GM23248 (cell line): ENCODE measurements at regions not wholly inside any gene's neighbourhood (a gene's known extent, or its start where the extent isn't known, plus 50 kb on each side); places are given as distances from the start of the nearest gene placed in this dataset.
A peak's percentile ranks its signal among the peaks of the same experiment; 100 is the strongest.

Experiments used
- DNase-seq: peaks from one replicate; pipeline ENCODE4 v3.0.0-alpha.2; 2015
- H2AFZ ChIP-seq: fragments of 200-600 bp; sonication (generic); 2 replicates; pipeline ENCODE4 v1.6.1; 2016; ENCODE audit warnings: antibody characterized with exemption
- H3F3A ChIP-seq: fragments of 200-600 bp; sonication (generic); 2 replicates; pipeline ENCODE4 v1.6.1; 2016; ENCODE audit warnings: mild to moderate bottlenecking, antibody characterized with exemption, mixed run types; ENCODE audit not compliant: insufficient read depth
- H3K27ac ChIP-seq: fragments of 200-600 bp; sonication (generic); 2 replicates; pipeline ENCODE4 v1.5.1; 2016; ENCODE audit warnings: mild to moderate bottlenecking
- H3K27me3 ChIP-seq: fragments of 200-600 bp; sonication (generic); replicated peaks from 2 replicates; pipeline ENCODE4 v1.6.1; 2016; ENCODE audit warnings: mild to moderate bottlenecking; ENCODE audit not compliant: insufficient read depth
- H3K36me3 ChIP-seq: fragments of 200-600 bp; sonication (generic); 2 replicates; pipeline ENCODE4 v1.6.1; 2016; ENCODE audit warnings: low read depth, mild to moderate bottlenecking
- H3K4me1 ChIP-seq: fragments of 200-600 bp; sonication (generic); 2 replicates; pipeline ENCODE4 v1.6.1; 2016; ENCODE audit warnings: mild to moderate bottlenecking; ENCODE audit not compliant: insufficient read depth
- H3K4me2 ChIP-seq: fragments of 200-600 bp; sonication (generic); one replicate; pipeline ENCODE4 v1.6.1; 2016; ENCODE audit warnings: mild to moderate bottlenecking; ENCODE audit not compliant: unreplicated experiment
- H3K4me3 ChIP-seq: fragments of 200-600 bp; sonication (generic); 2 replicates; pipeline ENCODE4 v1.5.1; 2016; ENCODE audit warnings: mild to moderate bottlenecking
- H3K79me2 ChIP-seq: fragments of 200-600 bp; sonication (generic); 2 replicates; pipeline ENCODE4 v1.6.1; 2016; ENCODE audit warnings: mild to moderate bottlenecking; ENCODE audit not compliant: insufficient read depth
- H3K9ac ChIP-seq: fragments of 200-600 bp; sonication (generic); 2 replicates; pipeline ENCODE4 v1.6.1; 2016; ENCODE audit warnings: mild to moderate bottlenecking
- H3K9me2 ChIP-seq: fragments of 200-600 bp; sonication (generic); 2 replicates; pipeline ENCODE4 v1.6.1; 2016; ENCODE audit warnings: mixed run types, mild to moderate bottlenecking, moderate library complexity; ENCODE audit not compliant: insufficient read depth
- H3K9me3 ChIP-seq: fragments of 200-600 bp; sonication (generic); one replicate; pipeline ENCODE4 v1.6.1; 2017; ENCODE audit warnings: low read depth
- H4K20me1 ChIP-seq: fragments of 200-600 bp; sonication (generic); 2 replicates; pipeline ENCODE4 v1.6.0; 2016; ENCODE audit not compliant: insufficient read depth
- EZH2 ChIP-seq: fragments of 200-600 bp; sonication (generic); IDR thresholded peaks from 2 replicates; pipeline ENCODE4 v1.6.1; 2018; ENCODE audit warnings: antibody characterized with exemption, mild to moderate bottlenecking; ENCODE audit not compliant: insufficient read depth, poor library complexity, severe bottlenecking
- EZH2phosphoT487 ChIP-seq: fragments of 200-600 bp; sonication (generic); IDR thresholded peaks from 2 replicates; pipeline ENCODE4 v1.6.1; 2018; ENCODE audit warnings: antibody characterized with exemption, moderate library complexity, mild to moderate bottlenecking, low read depth; ENCODE audit not compliant: insufficient read depth
- WGBS, 2 experiments: methylation state at CpG; one replicate each; pipeline ENCODE4 v1.1.6; 2015 to 2017; ENCODE audit warnings: low lambda C conversion rate in 2 of 2, low coverage in 1 of 2; ENCODE audit errors: missing lambda C conversion rate in 2 of 2; 5-methylcytosine and 5-hydroxymethylcytosine counted together
- in situ Hi-C: fragments of 300-500 bp; cut with MboI; formaldehyde crosslinking; loops from 2 replicates; pipeline ENCODE4 v1.15.0; 2020

- no peaks in the 10 kb centered on the region for H3K36me3 ChIP-seq
Observed at GRCh38 chr17:68686108-68686988, 85.2 kb upstream of the FAM20A start.

GRCh38 chr17:68684949-68685357, 83.8 kb upstream of the FAM20A start:
- DNase-seq = peak; percentile 54
- 4 to 12% methylated on average over 3 of the region's 3 CpGs for WGBS, 2 experiments
- Histone ChIP-seq H3K9me3 (no peaks in the 10 kb centered on the region), H3K9ac (no peak overlapping the region), H4K20me1 (no peaks in the 10 kb centered on the region), H3F3A (no peaks in the 10 kb centered on the region; the same call in 1 of the 2 replicates), H3K4me1 (0 out of 2 replicates have a peak, but pooled peaks cover 7% of the 10 kb centered on the region), H3K27ac (0 out of 2 replicates have a peak overlapping the region, but pooled peaks have one; percentile 1), H3K79me2 (no peaks in the 10 kb centered on the region), H3K36me3 (no peaks in the 10 kb centered on the region), H3K27me3 (no peaks in the 10 kb centered on the region), H2AFZ (0 out of 2 replicates have a peak overlapping the region, but pooled peaks have one; percentile 3), H3K4me2 (no peak overlapping the region), H3K9me2 (no peaks in the 10 kb centered on the region), H3K4me3 (no peak overlapping the region)
- TF ChIP-seq EZH2phosphoT487 = no peak
- TF ChIP-seq EZH2 = no peak
- in situ Hi-C loops = no loop called here

More at GRCh38 chr17:68686108-68686988, 85.2 kb upstream of the FAM20A start:
- Histone ChIP-seq H3K9ac (no peak overlapping the region), H4K20me1 (no peaks in the 10 kb centered on the region), H3F3A (no peaks in the 10 kb centered on the region; the same call in 1 of the 2 replicates), H2AFZ (no peak overlapping the region), H3K9me3 (no peaks in the 10 kb centered on the region), H3K4me1 (0 out of 2 replicates have a peak, but pooled peaks cover 7% of the 10 kb centered on the region), H3K4me2 (no peak overlapping the region), H3K4me3 (no peak overlapping the region), H3K9me2 (no peaks in the 10 kb centered on the region), H3K27me3 (no peaks in the 10 kb centered on the region), H3K27ac (no peak overlapping the region), H3K79me2 (no peaks in the 10 kb centered on the region)
- TF ChIP-seq EZH2 = no peak
- no peak for TF ChIP-seq EZH2phosphoT487
- in situ Hi-C loops = no loop called here
- no peak for DNase-seq
- 76 to 80% methylated on average over 10 of the region's 10 CpGs for WGBS, 2 experiments

GRCh38 chr17:68682903-68683302, 81.7 kb upstream of the FAM20A start:
- in situ Hi-C loops = no loop called here
- no peaks in the 10 kb centered on the region for H3K79me2 ChIP-seq
- H3K27ac ChIP-seq = no peak overlapping the region
- H3K27me3 ChIP-seq = no peaks in the 10 kb centered on the region
- H3K4me1 ChIP-seq = 0 out of 2 replicates have a peak, but pooled peaks cover 7% of the 10 kb centered on the region
- no peak overlapping the region for H3K4me3 ChIP-seq
- H3K9ac ChIP-seq = no peak overlapping the region
- no peak overlapping the region for H3K4me2 ChIP-seq
- H3K9me2 ChIP-seq = no peaks in the 10 kb centered on the region
- peak; percentile 38 for DNase-seq
- H4K20me1 ChIP-seq = no peaks in the 10 kb centered on the region
- no peaks in the 10 kb centered on the region for H3K36me3 ChIP-seq
- H2AFZ ChIP-seq = 0 out of 2 replicates have a peak overlapping the region, but pooled peaks have one; percentile 8
- WGBS, 2 experiments = 38 to 41% methylated on average over 5 of the region's 5 CpGs
- no peaks in the 10 kb centered on the region; the same call in 1 of the 2 replicates for H3F3A ChIP-seq
- TF ChIP-seq EZH2phosphoT487 (no peak), EZH2 (no peak)
- H3K9me3 ChIP-seq = no peaks in the 10 kb centered on the region

- H3K27me3 ChIP-seq = no peaks in the 10 kb centered on the region
- no peak overlapping the region for H2AFZ ChIP-seq
- no peak for DNase-seq
- no peaks in the 10 kb centered on the region; the same call in 1 of the 2 replicates for H3F3A ChIP-seq
- TF ChIP-seq EZH2phosphoT487 = no peak
- TF ChIP-seq EZH2 = no peak
- H3K9me3 ChIP-seq = no peaks in the 10 kb centered on the region
- H3K27ac ChIP-seq = no peak overlapping the region
- H3K79me2 ChIP-seq = no peaks in the 10 kb centered on the region
- H3K4me1 ChIP-seq = 0 out of 2 replicates have a peak, but pooled peaks cover 4% of the 10 kb centered on the region
- H3K4me3 ChIP-seq = no peak overlapping the region
- WGBS, 2 experiments = 69 to 77% methylated on average over 1 of the region's 1 CpG
- no peaks in the 10 kb centered on the region for H3K9me2 ChIP-seq
- no peaks in the 10 kb centered on the region for H3K36me3 ChIP-seq
- H4K20me1 ChIP-seq = no peaks in the 10 kb centered on the region
- H3K9ac ChIP-seq = no peak overlapping the region
- no peak overlapping the region for H3K4me2 ChIP-seq
- in situ Hi-C loops = no loop called here
Observed at GRCh38 chr17:68679882-68680281, 78.7 kb upstream of the FAM20A start.
